Sigmoid colon (tissue), 4 donors: ENCODE measurements at regions not wholly inside any gene's neighbourhood (a gene's known extent, or its start where the extent isn't known, plus 50 kb on each side); places are given as distances from the start of the nearest gene placed in this dataset.

Experiments used
- CTCF ChIP-seq, 4 experiments: fragments of 450-650 bp in 3 of 4; fragments of 200-600 bp in 1 of 4; IDR thresholded peaks; one replicate each; pipeline ENCODE4 v1.5.1; 2016 to 2019; ENCODE audit warnings: antibody characterized with exemption in 4 of 4, mild to moderate bottlenecking in 3 of 4, moderate library complexity in 2 of 4
- EP300 ChIP-seq, 4 donors: sonication (generic); formaldehyde crosslinking; IDR thresholded peaks; one replicate each; pipeline ENCODE4 v1.6.1; 2017; ENCODE audit warnings: antibody characterized with exemption in 4 of 4
- POLR2AphosphoS5 ChIP-seq, 4 donors: sonication (generic); formaldehyde crosslinking; IDR thresholded peaks; one replicate each; pipeline ENCODE4 v1.6.1; 2017; ENCODE audit warnings: antibody characterized with exemption in 4 of 4

GRCh38 chr4:54378461-54378860, 149.4 kb downstream of the PDGFRA start:
- TF ChIP-seq CTCF (IDR thresholded peaks at IDR 0.05) (no peak), EP300 (IDR thresholded peaks at IDR 0.05) (no peak), POLR2AphosphoS5 (IDR thresholded peaks at IDR 0.05) (no peak)
